AG09319 (cell line): ENCODE measurements at regions not wholly inside any gene's neighbourhood (a gene's known extent, or its start where the extent isn't known, plus 50 kb on each side); places are given as distances from the start of the nearest gene placed in this dataset.
"Not testable (repeated sequence)": the region's sequence is repeated elsewhere in the genome, so short reads cannot be mapped to it uniquely, and the experiment has no call there.

ENCODE experiments used
- DNase-seq: peaks from one replicate; pipeline ENCODE4 v3.0.0-alpha.2; 2010; ENCODE audit warnings: low read depth; ENCODE audit errors: extremely low read depth
- TF ChIP-seq, protein P1 (sequence below): IDR thresholded peaks from 2 replicates; pipeline ENCODE4 v1.5.1; 2011; ENCODE audit warnings: low read depth, mild to moderate bottlenecking, inconsistent platforms, low read length, moderate library complexity

DNA sequence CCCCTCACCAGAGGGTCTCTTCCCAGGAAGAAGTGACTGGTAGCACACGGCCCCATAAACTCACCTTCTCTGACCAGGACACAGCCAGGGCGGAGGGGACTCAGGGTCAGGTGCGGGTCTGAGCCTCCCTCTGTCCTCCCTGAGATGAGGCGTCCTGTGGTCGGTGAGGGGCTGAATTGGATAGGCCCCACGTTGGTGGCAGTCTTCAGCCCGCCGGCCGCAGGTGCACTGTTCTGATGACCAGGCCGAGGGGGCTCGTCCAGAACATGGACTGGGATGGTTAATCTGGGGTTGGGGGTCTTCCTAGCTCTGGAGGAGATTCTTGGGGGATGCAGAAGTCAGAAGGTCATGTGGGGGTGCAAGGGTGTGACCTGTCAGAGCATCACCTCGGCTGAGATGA, 102.2 kb upstream of the PPP1R26 start:
- no peak for DNase-seq
- TF ChIP-seq, protein P1, sequence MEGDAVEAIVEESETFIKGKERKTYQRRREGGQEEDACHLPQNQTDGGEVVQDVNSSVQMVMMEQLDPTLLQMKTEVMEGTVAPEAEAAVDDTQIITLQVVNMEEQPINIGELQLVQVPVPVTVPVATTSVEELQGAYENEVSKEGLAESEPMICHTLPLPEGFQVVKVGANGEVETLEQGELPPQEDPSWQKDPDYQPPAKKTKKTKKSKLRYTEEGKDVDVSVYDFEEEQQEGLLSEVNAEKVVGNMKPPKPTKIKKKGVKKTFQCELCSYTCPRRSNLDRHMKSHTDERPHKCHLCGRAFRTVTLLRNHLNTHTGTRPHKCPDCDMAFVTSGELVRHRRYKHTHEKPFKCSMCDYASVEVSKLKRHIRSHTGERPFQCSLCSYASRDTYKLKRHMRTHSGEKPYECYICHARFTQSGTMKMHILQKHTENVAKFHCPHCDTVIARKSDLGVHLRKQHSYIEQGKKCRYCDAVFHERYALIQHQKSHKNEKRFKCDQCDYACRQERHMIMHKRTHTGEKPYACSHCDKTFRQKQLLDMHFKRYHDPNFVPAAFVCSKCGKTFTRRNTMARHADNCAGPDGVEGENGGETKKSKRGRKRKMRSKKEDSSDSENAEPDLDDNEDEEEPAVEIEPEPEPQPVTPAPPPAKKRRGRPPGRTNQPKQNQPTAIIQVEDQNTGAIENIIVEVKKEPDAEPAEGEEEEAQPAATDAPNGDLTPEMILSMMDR = no peak

DNA sequence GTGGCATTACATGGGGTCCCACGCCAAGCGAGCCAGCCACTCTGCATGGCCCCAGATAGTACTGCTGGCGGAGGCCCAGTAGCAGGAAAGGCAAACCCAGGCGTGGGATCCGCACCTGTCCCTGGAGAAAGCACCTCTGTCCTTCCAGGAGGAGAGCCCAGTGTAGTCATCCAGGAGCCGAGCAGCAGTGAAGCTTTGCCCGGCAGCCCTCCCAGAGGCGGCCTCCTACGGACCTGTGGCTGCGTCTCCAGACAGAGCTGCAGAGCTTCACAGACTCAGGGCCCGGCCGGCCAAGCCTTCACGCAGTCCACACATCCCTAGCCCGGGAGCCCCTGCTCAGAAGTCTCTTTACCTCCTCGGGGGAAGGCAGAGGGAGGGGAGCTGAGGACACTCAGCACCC, 100.8 kb upstream of the PPP1R26 start:
- TF ChIP-seq, protein P1 = no peak
- DNase-seq = no peak

DNA sequence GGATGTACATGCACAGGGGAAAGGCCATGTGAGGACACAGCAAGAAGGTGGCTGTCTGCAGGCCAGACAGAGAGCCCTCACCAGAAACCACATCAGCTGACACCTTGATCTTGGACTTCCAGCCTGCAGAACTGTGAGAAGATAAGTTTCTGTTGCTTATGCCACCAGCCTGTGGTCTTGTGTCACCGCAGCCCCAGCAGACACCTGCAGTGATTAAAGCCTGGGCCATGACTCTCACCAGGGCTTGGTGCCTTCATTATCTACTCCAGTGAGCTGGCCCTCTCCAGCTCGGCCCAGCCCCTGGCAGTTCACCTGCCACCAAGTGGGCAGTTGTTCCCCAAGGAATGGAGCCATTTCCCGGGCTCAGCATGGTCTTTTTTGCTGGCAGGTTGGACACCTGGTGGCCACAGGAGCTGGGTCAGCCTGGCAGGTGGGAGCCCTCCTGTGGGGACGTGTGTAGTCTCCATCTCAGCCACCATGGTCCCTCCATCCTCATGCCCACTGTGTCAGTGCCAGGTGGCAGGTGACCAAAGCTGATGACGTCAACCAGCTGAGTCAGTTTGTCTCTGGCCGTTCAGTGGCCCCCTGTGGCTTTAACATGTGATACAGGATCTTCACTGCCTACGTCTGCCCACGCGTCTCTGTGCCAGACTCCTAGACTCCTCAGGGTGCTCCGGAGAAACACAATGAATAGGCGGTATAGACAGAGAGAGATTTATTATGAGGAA, 99.9 kb upstream of the PPP1R26 start:
- no peak for DNase-seq
- TF ChIP-seq, protein P1 = no peak

DNA sequence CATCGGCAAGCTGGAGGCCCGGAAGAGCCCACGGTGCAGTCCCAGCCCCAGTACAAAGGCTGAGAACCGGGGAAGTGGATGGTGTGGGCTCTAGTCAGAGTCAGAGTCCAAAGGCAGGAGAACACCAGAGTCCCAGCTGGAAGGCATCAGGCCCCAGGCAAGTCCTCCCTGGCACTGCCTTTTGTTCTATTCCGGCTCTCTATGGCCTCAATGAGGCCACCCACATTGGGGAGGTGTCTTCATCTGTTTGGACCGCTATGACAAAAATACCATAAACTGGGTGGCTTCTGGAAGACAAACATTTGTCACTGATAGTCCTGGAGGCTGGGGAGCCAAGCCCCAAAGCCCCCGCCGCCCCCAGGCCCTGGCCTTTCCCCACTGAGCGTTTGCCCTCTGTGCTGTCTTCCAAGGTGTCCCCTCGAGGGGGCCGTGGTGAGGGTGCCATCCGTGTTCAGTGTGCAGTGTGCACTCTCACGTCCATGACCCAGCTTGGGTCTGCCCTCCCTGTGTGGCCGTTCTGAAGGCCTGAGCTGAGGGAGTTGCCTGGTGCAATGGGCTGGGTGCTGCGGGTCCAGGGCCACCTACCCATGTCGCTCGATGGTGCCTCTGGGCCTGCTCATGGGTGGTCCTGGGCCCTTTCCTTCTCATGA, 99.1 kb upstream of the PPP1R26 start:
- TF ChIP-seq, protein P1 = no peak
- DNase-seq = no peak

DNA sequence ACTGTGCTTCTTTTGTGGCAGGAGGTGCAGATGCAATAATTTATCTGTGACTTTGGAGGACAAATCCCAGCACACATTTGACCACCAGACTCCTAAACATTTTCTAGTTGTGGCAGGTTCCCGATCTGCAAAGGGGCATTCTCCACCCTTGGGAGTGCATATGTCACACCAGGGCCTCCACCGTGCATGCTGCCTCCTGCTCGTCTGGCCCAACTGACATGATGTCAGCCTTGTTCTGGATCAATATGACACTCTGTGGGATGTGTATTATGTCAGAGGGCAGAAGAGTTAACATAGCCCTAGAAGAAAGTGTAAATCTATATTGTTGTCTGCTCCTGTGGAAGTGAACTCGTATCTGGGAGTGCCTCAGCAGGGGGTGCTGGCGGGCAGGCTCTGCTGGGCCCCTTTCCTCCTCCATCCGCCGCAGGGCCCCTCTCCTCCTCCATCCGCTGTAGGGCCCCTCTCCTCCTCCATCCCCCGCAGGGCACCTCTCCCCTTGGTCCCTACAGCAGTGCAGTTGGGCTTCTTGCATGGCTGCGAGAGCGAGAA, 97.7 kb upstream of the PPP1R26 start:
- TF ChIP-seq, protein P1 = no peak
- no peak for DNase-seq

DNA sequence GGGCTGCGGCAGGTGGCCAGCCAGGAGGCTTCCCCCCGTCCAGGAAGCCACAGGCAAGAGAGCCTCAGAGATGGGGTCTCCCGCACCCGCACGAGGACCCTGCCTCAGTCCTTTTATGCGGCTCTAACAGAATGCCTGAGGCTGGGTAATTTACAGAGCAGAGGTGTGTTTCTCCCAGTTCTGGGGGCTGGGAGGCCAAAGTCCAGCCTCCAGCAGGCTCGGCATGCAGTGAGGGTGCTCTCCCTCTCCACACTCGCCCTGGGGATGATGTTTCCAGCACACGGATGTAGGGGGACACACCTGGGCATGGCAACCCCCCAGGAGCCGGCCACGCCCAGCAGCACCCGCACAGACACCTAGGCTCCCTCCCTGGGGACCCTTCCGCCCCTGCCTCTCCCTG, 95.4 kb upstream of the PPP1R26 start:
- no peak for DNase-seq
- TF ChIP-seq, protein P1 = no peak

DNA sequence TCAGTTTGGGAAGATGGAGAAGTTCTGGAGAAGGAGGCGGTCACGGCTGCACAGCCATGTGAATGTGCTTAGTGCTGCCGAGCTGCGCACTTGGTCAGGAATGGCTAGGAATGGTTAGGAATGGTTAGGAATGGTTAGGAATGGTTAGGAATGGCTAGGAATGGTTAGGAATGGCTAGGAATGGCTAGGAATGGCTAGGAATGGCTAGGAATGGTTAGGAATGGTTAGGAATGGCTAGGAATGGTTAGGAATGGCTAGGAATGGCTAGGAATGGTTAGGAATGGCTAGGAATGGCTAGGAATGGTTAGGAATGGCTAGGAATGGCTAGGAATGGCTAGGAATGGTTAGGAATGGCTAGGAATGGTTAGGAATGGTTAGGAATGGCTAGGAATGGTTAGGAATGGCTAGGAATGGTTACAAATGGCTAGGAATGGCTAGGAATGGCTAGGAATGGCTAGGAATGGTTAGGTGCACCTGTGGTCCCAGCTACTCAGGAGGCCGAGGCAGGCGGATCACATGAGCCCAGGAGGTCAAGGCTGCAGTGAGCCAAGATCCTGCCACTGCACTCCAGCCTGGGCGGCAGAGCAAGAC, 94.7 kb upstream of the PPP1R26 start:
- not testable (repeated sequence) for DNase-seq
